ENCODE measurements at regions not wholly inside any gene's neighbourhood (a gene's known extent, or its start where the extent isn't known, plus 50 kb on each side); places are given as distances from the start of the nearest gene placed in this dataset.
A peak's percentile ranks its signal among the peaks of the same experiment; 100 is the strongest.
"Not testable (repeated sequence)": the region's sequence is repeated elsewhere in the genome, so short reads cannot be mapped to it uniquely, and the experiment has no call there.

GRCh38 chr18:61677435-61677970 is 215.3 kb downstream of the RNF152 start:
- DNase-seq (ENCODE audit: low read depth in 2 of 2) = no peak

- no peak for DNase-seq (ENCODE audit: low read depth in 2 of 2)
These were observed 215.9 kb downstream of the RNF152 start for GRCh38 chr18:61676773-61677434.

DNA sequence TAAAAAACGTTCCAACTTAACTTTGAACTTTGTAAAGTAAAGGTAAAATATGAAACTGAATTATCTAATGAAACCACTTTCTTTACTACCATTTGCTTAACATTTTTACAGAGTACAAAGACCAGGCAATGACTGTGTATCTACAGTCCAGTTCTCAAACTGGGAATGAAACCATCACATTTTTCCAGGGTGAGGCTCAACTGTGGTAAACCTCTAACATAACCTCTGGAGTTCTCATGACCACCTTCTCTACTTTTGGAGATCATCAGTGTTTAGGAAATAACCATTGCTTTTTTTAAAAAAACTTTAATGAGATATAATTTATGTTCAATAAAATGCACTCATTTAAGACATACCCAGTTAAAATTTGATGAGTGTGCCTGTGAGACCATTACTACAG is 223.5 kb downstream of the RNF152 start:
- no peak for DNase-seq (ENCODE audit: low read depth in 2 of 2)

DNA sequence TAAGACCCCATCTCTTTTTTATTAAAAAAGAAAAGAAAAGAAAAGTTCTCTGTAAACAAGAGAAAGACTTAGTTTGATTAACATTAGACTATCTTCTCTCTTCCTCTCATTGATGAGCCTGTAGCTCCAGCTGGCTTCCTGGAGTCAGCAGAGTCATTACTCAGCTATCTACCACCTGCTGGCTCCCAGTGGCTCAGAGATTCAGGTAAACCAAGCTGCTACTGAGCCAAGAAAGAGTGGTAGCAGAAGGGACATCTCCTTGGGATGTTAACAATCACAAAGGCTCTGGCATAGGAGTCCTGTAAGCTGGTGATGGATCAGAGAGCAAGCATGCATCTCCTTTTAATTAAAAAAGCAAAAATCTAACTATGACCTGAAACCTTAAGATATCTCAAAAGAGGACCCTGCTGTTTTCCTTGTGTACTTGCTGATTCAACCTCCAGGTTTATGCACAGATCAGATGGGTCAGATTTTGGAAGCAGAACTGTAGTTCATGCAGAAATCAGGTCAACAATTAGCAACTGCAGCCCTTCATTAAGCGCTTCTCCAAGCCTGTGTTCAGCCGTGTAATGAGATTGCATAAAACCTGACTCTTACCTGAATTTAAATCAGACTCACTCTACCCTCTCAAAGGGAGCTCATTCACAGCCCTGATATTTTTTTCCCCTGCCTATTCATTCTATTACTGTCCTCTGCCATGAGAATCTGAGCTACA is 225.8 kb downstream of the RNF152 start:
- DNase-seq (ENCODE audit: low read depth in 2 of 2) = no peak

DNA sequence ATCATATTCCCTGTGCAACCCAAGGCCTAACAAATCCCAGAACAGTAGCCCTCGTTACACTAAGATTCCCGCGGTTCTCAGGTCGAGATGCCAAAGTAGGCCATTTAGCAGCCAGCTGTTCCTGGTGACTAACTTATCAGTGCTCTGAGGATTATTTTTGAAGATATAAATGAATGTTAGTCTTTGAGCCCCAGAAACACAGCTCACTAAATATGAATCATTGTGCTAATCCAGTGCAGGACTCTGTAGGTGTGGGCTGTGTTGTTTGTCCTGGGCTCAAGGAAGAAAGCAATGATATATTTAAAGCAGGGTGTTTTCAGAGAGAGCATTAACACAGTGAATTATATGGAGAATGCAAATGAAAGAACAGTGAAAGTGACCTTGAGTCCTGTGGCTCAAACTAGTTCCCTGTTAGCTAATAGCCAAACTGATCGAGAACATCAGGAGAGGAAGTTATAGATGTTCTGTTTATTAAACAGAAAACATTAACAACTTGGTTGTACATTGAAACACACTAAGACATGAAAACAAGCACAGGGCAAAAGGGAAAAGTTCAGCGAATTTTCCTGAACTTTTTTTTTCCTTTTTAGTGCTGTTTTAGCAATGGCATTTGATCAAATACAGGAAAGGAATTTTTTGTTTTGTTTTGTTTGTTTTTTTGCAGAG is 228.3 kb downstream of the RNF152 start:
- DNase-seq (ENCODE audit: low read depth in 2 of 2) = no peak

DNA sequence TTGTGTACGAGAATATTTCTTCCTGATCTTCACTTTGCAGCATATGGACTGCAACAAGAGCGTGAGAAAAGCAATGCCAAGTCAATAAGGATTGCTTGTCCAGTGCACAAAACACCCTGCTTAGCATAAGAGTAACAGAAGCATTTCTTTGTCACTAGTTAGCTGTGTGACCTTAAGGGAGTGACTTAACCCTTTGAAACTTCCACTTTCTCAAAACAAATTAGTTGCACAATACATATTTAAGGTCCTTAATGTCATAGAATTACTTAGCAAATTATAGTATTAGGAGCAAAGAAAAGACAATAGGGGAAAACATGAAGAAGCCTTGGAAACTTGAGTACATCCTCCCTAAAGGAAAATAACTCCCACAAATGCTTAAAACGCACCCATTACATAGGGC is 230.1 kb downstream of the RNF152 start:
- DNase-seq (ENCODE audit: low read depth in 2 of 2) = no peak

DNA sequence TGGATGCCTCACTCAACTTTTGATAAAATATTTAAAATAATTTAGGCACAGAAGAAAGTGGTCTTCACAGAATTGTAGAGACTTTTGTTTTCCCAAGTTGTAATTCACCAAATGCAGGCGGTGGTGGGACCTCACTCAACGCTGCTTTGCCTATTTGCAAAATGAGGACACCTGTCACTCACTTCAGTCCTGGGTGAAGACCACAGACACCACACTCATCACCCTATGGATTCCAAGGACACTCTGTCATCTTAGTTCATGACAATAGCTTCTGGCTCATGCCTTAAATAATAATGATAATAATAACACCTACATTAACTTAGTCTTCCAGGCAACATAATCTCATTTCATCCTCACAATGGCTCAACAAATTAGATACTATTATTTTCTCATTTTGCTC is 234.4 kb downstream of the RNF152 start:
- DNase-seq (ENCODE audit: low read depth in 2 of 2) = no peak

- DNase-seq (ENCODE audit: low read depth in 2 of 2) = no peak
These were observed 235.6 kb downstream of the RNF152 start for GRCh38 chr18:61657066-61657732.

DNA sequence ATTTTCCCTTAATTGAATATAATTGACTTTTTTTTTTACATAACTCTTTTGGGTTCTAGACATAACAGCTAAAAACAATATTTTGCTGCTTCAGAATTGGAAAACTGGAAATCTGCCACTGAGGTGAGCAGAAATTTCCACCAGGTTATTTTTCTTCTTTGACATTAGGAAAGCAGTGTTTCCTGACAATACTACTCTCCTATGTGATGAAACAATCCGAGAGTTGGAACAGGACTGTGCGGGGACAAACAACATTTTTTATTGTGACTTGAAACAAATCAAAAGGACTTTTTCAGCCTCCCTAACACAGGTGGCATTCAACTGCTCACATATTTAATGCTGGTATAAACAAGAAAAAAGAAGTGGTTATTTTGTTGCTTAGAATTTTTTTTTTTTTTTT is 237.2 kb downstream of the RNF152 start:
- DNase-seq (ENCODE audit: low read depth in 2 of 2) = peak in 1 of 2 donors; percentile 95

DNA sequence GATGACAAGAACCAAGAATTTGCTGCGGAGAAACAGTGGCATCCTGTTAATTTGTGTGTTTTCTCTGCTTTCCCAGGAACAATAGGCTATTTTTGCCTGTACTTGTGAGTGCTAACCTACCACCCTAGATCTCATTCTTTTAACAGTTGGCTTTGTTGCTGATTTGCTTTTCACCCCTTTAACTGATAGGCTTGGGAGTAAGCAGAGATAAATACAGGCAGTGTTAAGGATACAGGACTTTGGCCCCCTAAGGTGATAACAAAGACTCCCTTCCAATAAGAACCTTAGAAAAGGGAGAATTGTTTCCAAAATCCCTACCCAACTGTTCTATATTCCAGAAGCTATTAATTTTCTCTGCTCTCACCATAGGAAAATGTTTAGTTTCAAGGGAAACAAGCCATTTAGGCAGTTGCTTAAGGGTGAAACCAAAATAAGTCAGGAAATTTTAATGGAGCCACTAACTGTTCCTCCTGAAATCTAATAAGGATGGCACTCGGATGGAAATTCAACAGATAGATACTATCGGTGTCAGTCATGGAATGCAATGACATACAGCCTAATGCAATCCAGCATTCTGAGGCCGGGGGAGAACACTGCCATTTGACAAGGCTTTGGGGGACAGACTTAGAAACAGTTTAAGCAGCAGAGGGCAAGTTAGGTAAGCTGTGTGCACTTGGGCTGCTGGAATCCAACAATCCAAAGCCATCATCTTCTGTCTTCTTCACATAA is 238.8 kb downstream of the RNF152 start:
- DNase-seq (ENCODE audit: low read depth in 2 of 2) = peak in 1 of 2 donors; percentile 31

GRCh38 chr18:61651880-61652268 is 240.9 kb downstream of the RNF152 start:
- DNase-seq (ENCODE audit: low read depth in 2 of 2) = peak in 1 of 2 donors; percentile 51

DNA sequence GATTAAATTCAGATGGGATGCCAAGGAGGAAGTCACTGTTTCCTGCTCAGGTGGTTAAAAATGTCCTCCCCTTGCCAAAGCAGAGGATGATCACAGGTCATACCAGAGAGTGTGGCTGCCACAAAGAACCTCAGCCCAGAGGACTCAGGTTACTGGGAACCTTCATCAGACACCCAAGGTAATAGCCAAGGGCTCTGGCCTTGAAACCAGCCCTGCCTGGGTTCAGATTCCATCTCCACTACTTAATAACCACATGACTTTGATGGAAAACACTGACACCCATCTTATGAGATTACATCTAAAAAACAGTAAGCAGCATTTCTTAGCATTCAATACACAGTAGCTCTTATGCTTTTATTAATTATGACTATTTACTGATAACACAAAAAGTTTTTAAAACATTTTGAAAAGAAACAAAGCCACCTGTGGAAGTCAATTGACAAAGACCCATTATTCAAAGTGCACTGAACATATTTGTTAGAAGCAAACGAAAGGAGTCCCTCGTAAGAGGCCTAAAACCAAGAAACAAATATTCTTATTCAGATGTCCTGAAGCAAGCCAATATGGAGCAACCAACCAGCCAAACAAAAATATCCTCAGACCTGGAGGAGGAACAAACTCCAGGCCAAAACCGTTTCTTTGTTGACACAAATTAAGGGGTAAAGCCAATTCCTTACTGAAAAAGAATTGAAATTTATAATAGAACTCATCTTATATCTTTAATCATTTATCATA is 241.5 kb downstream of the RNF152 start:
- DNase-seq (ENCODE audit: low read depth in 2 of 2) = peak in 1 of 2 donors; percentile 39

DNA sequence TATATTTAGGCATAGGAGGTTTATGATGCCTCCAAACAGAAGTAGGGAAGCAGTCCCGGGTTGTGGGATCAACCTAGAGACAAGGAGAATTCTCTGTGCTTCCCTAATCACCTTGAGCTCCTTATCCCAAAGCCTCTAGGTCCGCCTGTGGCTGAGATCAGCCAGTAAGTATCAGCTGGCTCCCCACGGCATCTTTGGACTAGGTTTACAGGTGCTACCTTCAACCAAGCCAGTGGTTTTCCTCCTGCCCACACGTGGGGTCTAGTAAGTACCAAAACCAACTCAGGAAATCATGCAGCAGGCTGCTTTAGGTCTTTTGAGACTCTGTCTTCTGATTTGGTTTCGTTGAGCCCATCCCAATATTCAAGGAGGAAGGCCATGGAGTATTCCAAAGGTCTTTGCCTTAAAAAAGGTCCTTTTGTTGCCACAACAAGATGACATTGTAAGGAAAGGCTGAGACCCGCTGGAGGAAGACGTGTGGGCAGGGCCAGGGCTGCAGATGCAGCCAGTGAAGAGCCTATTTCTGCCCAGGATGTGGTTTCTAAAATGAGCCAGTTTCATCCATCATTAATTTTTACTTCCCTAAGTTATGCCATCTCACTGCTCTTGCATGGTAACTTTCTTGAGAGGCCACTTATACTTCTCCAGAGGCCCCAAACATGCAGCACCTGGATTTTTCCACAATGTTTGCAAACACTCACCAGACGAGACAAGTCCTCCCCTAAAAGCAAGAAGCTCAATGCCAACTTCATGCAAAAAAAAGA is 248.7 kb downstream of the RNF152 start:
- no peak for DNase-seq (ENCODE audit: low read depth in 2 of 2)

DNA sequence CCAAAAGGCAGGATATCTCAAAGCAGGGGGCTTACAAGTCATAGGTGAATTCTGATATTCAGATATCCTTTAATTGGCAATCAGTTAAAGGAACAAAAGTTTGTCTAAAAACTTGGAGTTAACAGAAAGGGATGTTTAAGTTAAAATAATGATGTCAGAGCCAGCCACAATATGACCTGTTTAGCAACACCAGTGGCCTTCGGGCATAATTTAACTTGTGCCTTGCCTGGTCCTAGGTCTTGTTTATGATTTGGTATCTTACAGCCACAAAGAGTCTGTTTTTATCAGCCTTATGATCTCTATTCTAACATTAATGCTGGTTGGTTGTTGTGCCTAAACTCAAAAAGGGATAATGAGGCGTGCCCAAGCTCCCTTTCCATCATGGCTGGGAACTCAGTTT is 252.9 kb downstream of the RNF152 start:
- no peak for DNase-seq (ENCODE audit: low read depth in 2 of 2)

DNA sequence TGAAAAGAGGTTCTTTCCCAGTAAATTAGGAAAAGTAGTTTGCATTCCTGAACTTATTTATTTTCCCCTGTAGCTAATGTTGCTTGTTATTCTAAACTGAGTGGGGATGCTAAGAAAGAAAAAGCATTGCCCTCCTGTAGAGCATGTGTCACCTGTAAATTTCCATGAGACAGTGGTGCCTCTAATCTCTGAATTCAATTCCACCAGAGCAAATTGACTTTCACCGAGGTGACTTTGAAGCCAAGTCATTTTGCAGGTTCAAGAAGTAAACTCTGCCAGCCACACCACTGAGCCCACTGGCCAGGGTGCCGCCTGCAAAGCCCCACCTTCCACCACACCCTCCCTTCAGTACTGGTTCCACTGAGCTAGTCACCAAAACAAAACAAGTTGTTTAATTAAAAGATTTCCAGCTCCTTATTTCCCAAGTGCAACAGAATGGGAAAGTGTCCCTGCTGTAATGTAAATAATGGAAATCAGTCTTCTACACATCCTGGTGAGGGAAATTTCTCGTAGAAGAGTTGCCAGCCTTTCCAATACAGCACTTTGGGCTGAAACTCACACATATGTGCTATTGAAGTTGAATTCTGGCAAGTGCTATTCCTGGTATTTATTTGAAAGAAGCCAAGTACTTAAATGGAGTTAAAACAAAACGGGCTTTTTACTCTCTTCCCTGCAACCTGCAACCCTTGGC is 254.8 kb downstream of the RNF152 start:
- DNase-seq (ENCODE audit: low read depth in 2 of 2) = no peak

- DNase-seq (ENCODE audit: low read depth in 2 of 2) = no peak
These were observed 255.5 kb downstream of the RNF152 start for GRCh38 chr18:61637319-61637718.

GRCh38 chr18:61635901-61636528 is 256.8 kb downstream of the RNF152 start:
- DNase-seq (ENCODE audit: low read depth in 2 of 2) = peak; percentile 71 to 82

DNA sequence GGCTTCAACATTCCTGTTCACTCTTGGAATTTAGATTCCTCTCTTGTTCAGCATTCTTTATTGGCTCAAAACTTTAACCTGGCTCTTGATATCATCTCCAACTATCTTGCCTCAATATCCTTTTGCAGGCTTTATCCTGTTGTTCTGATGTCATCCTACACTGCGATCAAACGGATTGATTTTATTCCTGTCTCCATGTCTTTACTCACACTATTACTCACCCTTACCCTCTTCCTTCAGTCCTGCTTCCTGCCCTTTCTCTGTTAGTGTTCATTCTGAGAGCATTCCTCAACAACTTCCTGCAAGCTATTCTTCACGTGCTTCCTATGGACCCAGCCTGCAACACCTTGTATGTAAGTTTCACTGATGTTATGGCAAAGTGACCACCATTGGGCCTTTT is 264.7 kb downstream of the RNF152 start:
- DNase-seq (ENCODE audit: low read depth in 2 of 2) = peak; percentile 11 to 83

GRCh38 chr18:61624631-61625030 is 268.2 kb downstream of the RNF152 start:
- not testable (repeated sequence) for DNase-seq (ENCODE audit: low read depth in 2 of 2)

Measured in lung microvascular endothelial cell (primary cell).